ENCODE measurements at regions not wholly inside any gene's neighbourhood (a gene's known extent, or its start where the extent isn't known, plus 50 kb on each side); places are given as distances from the start of the nearest gene placed in this dataset.
A peak's percentile ranks its signal among the peaks of the same experiment; 100 is the strongest.
"Not testable (repeated sequence)": the region's sequence is repeated elsewhere in the genome, so short reads cannot be mapped to it uniquely, and the experiment has no call there.

DNA sequence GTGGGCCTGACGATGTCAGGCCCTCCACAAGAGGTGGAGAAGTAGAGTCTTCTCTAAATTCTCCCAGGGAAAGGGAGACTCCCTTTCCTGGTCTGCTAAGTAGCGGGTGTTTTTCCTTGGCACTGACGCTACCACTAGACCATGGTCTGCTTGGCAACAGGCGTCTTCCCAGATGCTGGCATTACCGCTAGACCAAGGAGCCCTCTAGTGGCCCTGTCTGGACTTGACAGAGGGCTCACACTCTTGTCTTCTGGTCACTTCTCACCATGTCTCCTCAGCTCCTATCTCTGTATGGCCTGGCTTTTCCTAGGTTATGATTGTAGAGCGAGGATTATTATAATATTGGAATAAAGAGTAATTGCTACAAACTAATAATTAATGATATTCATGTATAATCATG, 51.1 kb upstream of the RASSF6 start:
- ATAC-seq, H3K9me3 ChIP-seq: not testable (repeated sequence)
- WGBS, 2 donors, result 94 to 97% methylated on average over 5 to 6 of the region's 6 CpGs

DNA sequence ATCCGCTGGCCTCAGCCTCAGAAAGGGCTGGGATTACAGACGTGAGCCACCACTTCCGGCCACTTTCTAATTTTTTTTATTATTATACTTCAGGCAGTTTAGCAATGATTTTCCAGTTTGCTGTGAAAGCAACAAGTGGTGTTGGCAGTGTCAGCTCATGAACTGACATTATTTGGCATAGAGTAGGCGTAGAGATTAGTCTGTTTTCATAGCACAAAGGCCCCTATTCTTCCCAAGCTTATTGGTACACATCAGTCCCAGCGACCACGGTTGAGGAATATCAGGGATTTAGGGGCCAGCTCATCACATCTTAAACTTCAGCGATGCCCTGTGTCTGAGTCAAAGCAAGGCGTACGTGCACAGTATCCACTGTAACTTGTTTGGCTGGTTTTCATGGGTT, 53.0 kb upstream of the RASSF6 start:
- H3K36me3 ChIP-seq (replicated peaks in 1 of 2; ENCODE audit: insufficient read depth in 1 of 2, low read depth in 2 of 2), result no peaks in the 10 kb centered on the region
- 17 to 19% methylated on average over 9 of the region's 9 CpGs for WGBS, 2 donors
- no peak overlapping the region for H3K4me3 ChIP-seq
- ATAC-seq (peak; percentile 81), DNase-seq (peak; percentile 50 to 79 (median 62))
- peaks cover 57% of the 10 kb centered on the region for H3K4me1 ChIP-seq
- no peaks in the 10 kb centered on the region for H3K9me3 ChIP-seq
- intact Hi-C loops (cut with DNase I), result no loop called here
- TF ChIP-seq, protein P1, sequence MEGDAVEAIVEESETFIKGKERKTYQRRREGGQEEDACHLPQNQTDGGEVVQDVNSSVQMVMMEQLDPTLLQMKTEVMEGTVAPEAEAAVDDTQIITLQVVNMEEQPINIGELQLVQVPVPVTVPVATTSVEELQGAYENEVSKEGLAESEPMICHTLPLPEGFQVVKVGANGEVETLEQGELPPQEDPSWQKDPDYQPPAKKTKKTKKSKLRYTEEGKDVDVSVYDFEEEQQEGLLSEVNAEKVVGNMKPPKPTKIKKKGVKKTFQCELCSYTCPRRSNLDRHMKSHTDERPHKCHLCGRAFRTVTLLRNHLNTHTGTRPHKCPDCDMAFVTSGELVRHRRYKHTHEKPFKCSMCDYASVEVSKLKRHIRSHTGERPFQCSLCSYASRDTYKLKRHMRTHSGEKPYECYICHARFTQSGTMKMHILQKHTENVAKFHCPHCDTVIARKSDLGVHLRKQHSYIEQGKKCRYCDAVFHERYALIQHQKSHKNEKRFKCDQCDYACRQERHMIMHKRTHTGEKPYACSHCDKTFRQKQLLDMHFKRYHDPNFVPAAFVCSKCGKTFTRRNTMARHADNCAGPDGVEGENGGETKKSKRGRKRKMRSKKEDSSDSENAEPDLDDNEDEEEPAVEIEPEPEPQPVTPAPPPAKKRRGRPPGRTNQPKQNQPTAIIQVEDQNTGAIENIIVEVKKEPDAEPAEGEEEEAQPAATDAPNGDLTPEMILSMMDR (IDR thresholded peaks at IDR 0.05), result no peak
- no peak for TF ChIP-seq POLR2A (IDR thresholded peaks at IDR 0.05)
- H3K27ac ChIP-seq, result peak overlapping the region; percentile 37 to 70 (median 62)
- no peaks in the 10 kb centered on the region for H3K27me3 ChIP-seq

More for the DNA sequence above, 51.1 kb upstream of the RASSF6 start:
- H3K27me3 ChIP-seq; intact Hi-C loops (cut with DNase I); H3K27ac ChIP-seq; H3K4me3 ChIP-seq; H3K36me3 ChIP-seq (replicated peaks in 1 of 2; ENCODE audit: insufficient read depth in 1 of 2, low read depth in 2 of 2): not testable (repeated sequence)
- H3K4me1 ChIP-seq, result peaks cover 47% of the 10 kb centered on the region
- DNase-seq, result peak in 1 of 4 donors; percentile 26

DNA sequence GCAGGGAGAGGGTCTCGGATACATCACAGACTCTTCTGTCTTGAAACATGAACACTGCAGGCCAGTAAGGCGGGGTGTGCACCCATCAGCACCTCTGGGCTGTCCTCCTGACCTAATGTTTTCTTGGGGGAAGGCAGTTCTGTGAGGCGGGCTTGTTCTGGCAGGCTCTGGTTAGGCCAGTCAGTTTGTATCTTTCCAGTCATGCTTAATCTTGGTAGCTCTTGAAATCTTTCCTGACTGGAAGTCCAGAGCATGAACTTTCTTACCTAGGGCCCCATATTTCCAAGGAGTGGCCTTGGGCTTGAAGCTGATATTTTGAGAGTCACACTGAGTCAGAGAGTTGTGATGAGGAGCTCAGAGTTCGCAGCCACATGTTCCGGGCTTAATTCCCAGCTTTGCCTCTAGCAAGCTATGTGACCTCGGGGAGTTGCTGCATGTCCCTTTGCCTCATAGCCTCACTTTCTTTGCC, 54.2 kb upstream of the RASSF6 start:
- H3K4me3 ChIP-seq, result no peak overlapping the region
- H3K27ac ChIP-seq, result no peak overlapping the region
- ATAC-seq (no peak), DNase-seq (peak in 1 of 4 donors; percentile 40)
- H3K36me3 ChIP-seq (replicated peaks in 1 of 2; ENCODE audit: insufficient read depth in 1 of 2, low read depth in 2 of 2), result no peaks in the 10 kb centered on the region
- peaks cover 46% of the 10 kb centered on the region for H3K4me1 ChIP-seq
- WGBS, 2 donors, result 86% methylated on average over 6 of the region's 6 CpGs
- no peaks in the 10 kb centered on the region for H3K27me3 ChIP-seq
- intact Hi-C loops (cut with DNase I), result no loop called here
- no peak for TF ChIP-seq POLR2A (IDR thresholded peaks at IDR 0.05)
- TF ChIP-seq, protein P1 (IDR thresholded peaks at IDR 0.05), result no peak
- no peaks in the 10 kb centered on the region for H3K9me3 ChIP-seq

DNA sequence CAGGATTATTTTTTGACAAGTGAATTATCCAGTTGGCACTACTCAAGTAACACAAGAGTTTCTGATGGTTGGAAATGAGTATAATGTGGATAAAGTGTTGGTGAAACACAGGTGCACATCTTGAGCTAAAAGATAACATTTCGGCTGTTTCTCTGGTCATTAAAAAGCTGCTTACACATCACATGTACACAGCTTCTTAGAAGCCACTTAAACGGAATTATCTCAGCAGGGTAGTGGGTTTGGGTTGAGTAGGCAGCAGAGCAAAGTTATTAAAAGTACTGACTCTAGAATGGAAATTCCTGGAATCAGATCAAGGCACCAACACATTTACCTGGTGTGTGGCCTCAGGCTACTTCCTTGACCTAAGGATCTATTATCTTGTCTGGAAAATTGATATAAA, 55.4 kb upstream of the RASSF6 start:
- DNase-seq, result no peak
- intact Hi-C loops (cut with DNase I), result no loop called here
- Histone ChIP-seq H3K27me3 (no peaks in the 10 kb centered on the region), H3K27ac (no peak overlapping the region), H3K4me1 (peaks cover 35% of the 10 kb centered on the region), H3K4me3 (no peak overlapping the region), H3K36me3 (replicated peaks in 1 of 2; ENCODE audit: insufficient read depth in 1 of 2, low read depth in 2 of 2) (no peaks in the 10 kb centered on the region), H3K9me3 (no peaks in the 10 kb centered on the region)
- TF ChIP-seq POLR2A (IDR thresholded peaks at IDR 0.05), result no peak
- TF ChIP-seq, protein P1 (IDR thresholded peaks at IDR 0.05), result no peak
- no peak for ATAC-seq
- 65 to 73% methylated on average over 2 of the region's 2 CpGs for WGBS, 2 donors

DNA sequence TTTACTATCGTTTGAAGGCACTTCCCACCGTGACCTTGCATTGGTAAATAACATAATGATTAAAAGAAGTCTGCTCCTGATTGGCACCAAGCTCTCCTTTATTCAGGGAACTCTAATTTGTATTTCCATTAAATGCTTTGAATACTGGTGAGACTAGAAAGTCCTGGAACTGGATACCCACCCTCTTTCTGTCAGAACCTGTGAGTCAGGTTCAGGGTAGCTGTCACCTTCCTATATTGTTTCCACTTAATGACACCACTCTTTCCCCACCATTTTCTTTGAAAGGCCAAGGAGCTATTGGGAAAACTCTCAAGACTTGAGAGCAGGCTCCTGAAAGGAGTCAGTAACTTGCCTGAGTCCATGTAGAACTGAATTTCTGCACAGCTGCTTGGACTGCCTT, 55.9 kb upstream of the RASSF6 start:
- no peaks in the 10 kb centered on the region for H3K9me3 ChIP-seq
- intact Hi-C loops (cut with DNase I), result no loop called here
- no peak overlapping the region for H3K4me3 ChIP-seq
- 18 to 26% methylated on average over 2 of the region's 2 CpGs for WGBS, 2 donors
- TF ChIP-seq, protein P1 (IDR thresholded peaks at IDR 0.05), result no peak
- TF ChIP-seq POLR2A (IDR thresholded peaks at IDR 0.05), result no peak
- no peaks in the 10 kb centered on the region for H3K27me3 ChIP-seq
- ATAC-seq (no peak), DNase-seq (no peak)
- peak overlapping the region in 1 of 4 donors; percentile 52 for H3K27ac ChIP-seq
- H3K36me3 ChIP-seq (replicated peaks in 1 of 2; ENCODE audit: insufficient read depth in 1 of 2, low read depth in 2 of 2), result no peaks in the 10 kb centered on the region
- H3K4me1 ChIP-seq, result peaks cover 31% of the 10 kb centered on the region
